ENCODE measurements at regions not wholly inside any gene's neighbourhood (a gene's known extent, or its start where the extent isn't known, plus 50 kb on each side); places are given as distances from the start of the nearest gene placed in this dataset.

DNA sequence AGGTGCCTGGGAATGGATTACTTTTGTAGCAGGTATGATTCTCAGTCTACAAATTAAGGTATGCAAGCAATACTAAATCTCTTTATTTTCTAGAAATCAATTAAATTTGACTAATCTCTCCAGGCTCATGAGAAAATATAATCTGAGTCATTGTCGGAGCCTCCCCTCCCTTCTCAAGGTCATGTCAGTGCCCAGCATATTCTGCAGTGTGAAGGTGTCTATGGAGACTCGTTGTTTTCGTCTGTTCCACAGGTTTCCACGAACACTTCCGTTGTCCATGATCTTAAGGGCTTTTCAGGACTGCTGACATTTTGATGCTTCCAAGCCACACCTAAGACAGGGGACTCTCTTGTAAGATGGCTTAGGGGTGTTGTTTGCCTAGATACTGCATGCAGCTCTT lies 56.6 kb upstream of the SCOC start:
- no peak for DNase-seq (ENCODE audit: low read depth in 2 of 2, low spot score in 1 of 2)

DNA sequence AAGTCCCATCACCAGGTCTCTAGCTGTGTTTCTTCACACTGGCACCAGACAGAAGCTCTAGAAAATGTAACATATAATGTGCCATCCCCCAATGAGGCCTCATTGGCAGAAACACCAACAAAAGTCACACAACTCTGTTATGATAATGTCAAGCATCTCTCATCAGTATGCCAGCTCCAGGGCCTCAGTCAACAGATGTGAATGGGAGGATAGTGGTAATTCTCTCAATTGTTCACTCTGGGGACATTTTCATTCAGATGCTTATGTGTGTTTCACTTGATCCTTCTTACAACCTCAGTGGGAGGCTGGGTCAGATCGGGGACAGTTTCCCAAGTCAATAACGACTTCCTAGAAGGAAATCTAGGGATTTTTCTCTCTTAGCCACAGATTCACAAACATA lies 57.5 kb upstream of the SCOC start:
- DNase-seq (ENCODE audit: low read depth in 2 of 2, low spot score in 1 of 2): no peak

DNA sequence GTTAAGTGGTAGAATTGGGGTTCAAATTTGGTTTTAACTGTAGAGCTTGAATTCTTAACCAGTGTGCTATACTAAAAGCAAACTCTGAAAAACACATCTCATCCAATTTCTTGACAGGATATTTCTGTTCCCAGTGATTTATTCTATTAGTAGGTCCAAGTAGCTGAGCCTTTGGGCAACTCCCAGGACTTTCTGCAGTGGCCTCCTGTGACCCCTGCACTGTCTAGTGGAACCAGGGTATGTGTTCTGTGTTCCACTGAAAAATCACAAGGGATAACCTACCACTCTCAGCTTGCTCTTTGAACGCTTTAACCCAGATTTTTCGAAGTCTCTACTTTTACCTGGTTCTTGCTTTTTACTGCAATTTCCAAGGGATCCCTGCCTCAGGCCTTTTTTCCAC lies 58.0 kb upstream of the SCOC start:
- DNase-seq (ENCODE audit: low read depth in 2 of 2, low spot score in 1 of 2): no peak

DNA sequence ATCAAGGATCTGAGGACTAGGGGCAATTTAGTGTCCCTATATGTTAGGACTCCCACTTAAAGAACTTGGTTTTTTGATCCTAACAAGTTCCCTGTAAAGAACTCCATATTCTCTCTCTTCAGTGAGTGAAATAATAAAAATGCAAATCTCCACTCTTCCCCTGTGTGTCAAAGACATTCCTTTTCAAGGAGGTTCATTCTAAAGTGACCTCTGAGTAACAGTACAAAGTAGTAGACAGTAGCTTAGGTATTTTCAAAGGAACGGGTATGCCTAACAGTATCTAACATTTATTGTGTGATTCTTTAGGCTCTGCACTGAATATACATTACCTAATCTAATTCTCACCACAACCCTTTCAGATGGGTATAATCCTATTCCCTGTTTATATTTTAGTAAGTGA lies 58.4 kb upstream of the SCOC start:
- DNase-seq (ENCODE audit: low read depth in 2 of 2, low spot score in 1 of 2): no peak

DNA sequence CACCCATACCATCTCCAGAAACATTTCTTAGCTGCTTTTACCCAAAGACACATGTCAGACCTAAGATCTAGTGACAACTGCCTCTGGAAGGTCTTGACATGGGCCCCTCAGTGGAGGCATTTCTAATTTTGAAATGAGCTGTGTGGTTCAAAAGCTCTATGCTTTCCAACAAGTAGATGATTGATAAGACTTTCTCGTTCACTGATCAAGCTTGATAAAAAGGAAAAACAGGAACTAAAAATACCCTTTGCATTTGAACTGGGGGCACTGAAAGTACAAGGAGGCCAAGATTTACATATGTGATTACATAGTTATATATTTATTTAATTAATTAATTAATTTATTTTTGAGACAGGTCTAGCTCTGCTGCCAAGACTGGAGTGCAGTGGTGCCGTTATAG lies 61.3 kb upstream of the SCOC start:
- DNase-seq (ENCODE audit: low read depth in 2 of 2, low spot score in 1 of 2): no peak

DNA sequence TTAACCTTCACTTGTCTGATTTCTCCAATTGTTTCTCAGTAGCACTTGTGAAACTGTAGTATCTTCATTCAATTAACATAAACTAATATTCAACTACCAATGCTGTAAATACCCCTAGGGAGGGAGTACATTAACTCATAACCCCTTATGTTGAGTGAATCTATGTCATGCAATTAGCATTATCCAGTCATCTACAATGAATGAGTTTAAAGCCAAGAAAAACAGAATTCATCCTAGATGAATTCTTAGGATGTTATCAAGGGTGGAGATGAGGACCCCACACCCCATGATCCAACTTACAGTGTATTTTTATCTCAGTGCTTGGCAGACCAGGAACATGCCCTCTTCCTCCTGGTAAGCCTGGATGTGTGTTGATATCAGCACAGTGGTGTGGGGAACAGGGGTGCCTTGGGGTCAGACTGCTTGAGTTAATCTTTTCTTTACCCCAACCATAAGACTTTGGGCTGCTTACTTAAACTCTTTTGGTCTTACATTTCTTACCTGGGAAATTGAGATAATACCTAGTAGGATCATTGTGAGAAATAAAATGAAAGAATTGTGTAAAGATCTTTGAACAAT lies 62.1 kb upstream of the SCOC start:
- DNase-seq (ENCODE audit: low read depth in 2 of 2, low spot score in 1 of 2): no peak

DNA sequence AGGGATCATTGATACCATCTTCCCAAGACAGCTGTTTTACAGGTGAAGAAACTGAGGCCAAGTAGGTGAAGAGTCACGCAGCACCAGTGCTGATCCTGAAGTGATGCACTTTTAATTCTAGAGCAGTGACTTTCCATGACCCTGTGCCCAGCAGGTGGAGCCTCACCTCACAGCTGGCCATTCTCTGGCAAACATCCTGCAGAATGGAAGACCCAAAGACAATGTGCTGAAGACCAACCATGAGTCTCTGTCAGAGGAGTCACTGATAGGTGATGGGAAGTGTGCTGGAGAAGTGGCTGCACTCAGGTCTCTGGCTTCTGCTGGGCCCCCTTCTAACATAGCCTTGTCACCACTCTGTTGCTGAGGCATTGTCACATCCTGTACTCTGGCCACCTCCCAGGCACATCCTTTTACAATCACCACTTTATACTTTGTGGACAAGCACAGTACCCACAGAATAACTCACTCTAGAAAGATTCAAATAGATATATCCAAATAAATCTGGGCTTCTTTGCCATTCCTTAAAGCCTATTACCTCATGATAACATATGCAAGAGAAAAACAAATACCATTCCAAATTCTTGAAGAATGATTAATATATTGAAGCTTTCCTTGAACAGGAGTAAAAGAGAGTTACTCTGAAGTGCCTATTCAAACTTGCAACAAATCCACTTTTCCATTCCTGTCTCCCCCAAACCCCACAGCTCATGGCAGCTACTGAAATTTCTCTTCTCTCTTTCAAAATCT lies 64.1 kb upstream of the SCOC start:
- DNase-seq (ENCODE audit: low read depth in 2 of 2, low spot score in 1 of 2): no peak

DNA sequence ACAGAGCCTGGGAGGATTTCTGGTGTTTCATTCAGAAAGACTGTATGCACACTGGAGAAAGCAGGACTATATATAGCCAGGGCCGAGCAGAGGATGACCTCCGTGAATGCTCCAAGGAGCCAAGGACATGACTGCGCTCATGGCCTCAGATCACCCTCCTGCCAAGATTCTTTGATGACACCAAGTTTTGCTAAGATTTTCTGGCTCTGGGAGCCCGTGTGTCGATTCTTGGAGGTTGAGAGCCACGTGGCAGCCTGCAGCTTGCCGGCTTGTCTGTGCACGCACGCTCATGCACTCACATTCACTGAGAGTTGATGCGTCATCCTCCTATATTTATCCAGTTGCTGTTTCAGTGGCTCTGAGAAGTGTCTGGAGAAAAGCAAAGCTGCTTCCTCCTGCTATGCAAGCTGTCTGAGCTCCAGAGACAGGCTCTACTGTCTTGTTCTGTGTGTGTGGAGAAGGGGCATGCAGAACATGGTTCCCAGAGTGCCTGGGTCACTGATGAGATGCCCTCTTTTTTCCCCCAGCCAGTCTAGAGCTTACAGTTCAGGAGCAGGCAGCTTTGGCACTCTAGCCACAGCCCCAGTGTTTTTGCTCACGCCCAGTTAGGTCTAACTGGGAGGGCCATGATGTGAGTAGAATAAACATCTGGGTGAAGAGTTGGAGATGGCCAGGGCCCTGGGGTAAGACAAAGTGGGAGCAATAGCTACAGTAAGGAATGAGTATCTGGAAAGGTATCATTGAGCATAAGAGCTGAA lies 64.9 kb upstream of the SCOC start:
- DNase-seq (ENCODE audit: low read depth in 2 of 2, low spot score in 1 of 2): no peak

DNA sequence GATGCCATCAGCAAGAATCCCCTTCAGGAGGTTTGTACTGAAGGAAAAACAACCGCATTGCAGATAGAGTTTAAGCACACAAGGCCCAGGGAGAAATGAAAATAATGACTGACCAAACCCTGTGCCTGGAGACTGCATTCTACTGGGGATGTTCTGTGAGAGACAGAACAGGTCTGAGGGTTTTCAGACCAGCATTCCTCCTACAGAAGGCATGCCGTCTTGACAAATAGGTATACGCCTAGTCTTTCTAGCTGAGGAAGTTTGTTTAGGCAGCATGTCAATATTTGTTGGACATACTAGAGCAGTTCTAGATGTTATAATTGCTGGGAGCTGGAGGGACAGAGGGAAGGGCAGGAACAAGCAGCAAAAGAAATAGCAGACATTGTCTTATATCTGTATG lies 68.4 kb upstream of the SCOC start:
- DNase-seq (ENCODE audit: low read depth in 2 of 2, low spot score in 1 of 2): no peak

DNA sequence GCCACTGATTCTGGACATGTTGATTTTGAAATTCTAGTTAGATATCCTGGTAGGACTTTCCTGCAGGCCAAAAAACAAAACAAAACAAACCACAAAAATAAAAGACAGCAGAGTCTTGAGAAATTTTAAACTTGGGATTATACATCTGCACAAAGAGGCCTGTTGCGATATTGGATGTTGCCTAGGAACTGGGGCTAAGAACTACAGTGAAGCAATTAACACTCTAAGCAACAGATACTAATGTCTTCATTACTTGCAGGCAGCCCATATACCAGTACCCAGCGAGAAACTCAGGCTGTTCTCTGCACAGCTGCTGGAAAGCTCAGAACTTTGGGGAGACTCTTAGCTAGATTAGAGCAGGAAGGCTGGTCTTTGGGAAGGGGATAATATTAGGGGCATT lies 69.1 kb upstream of the SCOC start:
- DNase-seq (ENCODE audit: low read depth in 2 of 2, low spot score in 1 of 2): no peak

DNA sequence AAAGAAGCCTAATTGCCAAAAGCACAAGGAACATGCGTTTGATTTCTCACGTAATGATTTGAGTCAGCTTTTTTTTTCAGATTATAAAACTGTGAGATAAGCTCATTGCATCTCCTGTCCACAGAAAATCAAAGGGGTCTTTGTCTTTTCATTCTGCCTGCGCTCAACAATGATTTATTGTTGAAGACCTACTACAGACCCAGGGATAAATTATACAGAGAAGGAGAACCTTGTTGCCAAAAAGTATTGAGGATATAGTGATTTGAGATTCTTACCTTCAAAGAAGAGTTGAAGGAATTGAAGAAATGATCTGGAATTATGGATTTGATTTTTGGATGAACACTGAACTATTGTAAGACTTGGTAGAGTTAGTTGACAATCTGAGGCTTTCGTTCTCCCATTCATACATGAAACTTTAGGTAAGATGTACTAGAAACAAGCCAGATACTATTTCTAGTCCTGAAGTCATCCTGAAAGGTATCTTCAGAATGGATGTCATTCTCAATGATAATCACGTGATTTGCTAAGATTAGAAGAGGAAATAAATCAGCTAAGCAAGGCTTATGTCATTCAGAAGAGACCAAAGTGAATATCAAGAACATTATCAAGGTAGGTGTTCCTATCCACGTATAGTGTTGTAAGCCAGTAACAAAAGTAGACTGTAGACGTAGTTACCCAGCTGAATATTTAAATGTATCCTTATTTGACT lies 71.1 kb upstream of the SCOC start:
- no peak for DNase-seq (ENCODE audit: low read depth in 2 of 2, low spot score in 1 of 2)

DNA sequence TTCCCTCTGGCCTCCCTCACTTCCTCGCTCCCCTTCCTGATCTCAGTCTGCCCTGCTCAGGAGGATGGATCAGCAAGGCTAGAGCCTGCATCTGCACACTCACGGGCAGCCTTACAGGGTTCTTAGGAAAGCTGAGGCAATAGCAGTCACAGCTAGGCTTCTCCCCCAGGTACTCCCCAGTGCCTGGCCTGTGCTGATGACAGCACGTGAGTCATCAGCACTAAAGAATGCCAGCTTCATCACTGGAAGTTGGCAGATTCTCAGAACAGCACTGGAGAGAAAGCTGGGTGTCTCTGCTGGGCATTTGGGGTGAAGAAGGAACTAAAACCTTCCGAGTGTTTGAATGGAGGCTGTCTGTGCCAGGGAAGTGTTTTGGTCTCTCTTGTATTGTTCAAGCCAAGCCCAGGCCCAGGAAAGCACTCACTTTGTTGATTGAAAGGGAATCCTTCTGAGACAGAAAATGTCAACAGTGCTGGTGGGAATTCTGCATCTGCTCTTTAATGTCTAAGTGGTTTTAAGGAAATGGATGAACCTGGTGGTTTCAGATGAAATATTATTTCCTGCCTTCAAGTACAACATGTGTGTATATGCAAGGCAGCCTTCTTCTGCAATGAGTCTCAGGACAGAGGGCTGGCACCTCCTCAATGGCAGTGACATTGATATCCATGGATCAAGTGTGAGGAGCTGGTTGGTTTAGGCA lies 73.0 kb upstream of the SCOC start:
- no peak for DNase-seq (ENCODE audit: low read depth in 2 of 2, low spot score in 1 of 2)

DNA sequence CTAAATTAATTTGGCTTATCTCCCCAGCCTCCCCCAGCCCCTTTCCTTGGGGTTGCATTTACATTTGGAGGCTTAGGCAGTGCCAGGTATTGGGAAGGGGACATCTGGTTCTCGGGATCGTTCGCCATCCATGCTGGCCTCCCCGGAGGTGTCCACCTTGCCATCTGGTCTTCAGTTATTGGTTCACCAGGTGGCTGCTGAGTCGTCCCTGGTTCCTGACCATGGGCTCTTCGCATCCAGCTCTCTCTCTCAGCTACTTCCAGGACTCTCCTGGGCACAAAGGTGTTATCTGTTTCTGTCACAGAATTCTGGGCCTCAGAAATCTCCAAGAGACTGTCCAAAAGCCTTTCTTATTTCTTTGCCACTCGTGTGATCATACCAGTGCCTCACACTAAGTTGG lies 75.4 kb upstream of the SCOC start:
- no peak for DNase-seq (ENCODE audit: low read depth in 2 of 2, low spot score in 1 of 2)

DNA sequence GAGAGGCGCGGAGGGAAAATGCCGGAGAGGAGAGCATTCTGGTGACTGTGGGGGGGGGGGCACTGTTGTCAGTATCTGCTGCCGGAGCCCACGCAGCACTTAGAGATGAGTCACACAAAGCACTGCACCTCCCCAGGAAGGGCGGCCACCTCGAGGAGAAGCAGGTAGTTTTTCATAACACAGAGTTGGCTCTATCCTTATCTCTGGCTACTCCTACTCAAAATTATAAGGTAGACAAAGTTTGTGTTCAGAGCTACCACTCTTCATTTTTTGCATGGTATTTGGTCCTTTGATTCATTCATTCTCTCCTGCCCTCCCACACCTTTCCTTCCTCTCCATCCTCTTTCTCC lies 76.2 kb upstream of the SCOC start:
- no peak for DNase-seq (ENCODE audit: low read depth in 2 of 2, low spot score in 1 of 2)

DNA sequence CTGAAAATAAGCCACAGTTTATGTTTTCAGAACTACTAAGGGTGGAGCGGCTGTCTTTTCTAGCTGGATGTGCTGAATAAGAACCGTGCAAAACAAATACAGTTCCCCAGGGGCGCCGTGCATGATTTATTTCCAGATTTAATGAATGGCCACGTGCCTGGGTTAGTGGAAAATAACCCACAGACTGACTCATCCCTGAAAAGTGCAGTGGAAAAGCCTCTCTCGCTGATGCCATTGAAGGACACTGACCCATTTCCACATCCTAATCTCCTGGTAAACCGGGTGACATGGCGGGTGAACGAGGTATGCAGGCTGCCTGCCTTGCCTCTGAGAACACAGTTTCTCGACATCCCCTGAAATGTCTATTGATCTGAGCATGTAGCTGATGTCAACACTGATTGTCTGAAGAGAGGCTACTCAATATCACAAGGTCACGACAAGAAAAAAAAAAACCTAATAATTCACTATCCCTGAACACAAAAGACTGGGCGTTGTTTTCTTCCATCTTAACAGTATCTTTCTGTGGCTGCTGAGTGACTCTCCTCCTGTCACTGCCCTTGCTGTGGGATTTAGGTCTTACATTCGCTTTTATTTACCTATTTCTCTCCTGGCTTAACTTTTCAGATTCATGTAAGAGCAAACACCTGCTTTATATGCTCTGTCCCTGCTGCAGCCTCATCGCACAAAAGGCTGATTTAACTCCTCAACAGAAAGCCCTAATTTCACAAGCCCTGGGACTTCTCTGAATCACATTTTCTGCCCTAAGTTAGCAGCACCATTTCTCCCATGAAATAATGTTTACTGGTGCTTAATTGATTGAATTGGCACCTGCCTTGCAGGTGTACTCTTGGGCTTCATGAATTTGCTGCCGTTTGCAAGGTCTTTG lies 76.9 kb upstream of the SCOC start:
- DNase-seq (ENCODE audit: low read depth in 2 of 2, low spot score in 1 of 2): no peak

DNA sequence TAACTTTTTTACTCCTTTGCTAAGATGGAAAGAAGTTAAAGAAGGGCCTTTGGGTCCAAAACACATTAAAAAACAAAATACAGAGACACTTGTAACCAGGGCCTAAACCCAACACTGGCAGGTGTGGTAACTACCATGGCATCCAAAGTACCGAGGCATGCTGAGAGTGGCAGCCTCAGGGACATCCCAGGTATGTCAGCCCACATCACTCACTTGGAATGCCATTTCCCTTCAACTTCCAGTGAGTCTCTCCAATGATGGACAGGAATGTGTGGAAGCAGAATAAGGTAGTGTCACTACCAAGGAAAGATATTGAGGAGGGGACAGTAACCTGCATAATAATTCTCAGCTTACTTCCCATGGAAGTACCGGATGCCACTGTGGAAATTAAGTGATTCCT lies 79.5 kb upstream of the SCOC start:
- no peak for DNase-seq (ENCODE audit: low read depth in 2 of 2, low spot score in 1 of 2)

DNA sequence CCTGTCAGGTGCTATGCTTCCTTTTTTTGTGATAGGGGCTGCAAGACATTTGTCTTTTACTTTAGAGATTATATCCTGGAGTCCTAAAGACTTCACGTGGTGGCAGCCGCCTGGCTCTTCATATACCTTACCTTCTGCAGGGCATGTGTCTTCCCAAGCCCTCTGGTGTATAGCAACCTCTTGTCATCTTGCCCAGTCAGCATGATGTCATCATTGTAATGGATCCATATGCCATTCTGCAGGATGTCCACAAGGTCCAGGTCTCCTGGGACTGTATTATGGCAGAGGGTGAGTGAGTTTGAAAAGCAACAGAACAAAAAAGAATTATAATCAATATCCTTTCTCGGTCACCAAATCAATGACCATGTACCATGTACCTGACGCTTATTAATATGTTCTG lies 82.2 kb upstream of the SCOC start:
- no peak for DNase-seq (ENCODE audit: low read depth in 2 of 2, low spot score in 1 of 2)

DNA sequence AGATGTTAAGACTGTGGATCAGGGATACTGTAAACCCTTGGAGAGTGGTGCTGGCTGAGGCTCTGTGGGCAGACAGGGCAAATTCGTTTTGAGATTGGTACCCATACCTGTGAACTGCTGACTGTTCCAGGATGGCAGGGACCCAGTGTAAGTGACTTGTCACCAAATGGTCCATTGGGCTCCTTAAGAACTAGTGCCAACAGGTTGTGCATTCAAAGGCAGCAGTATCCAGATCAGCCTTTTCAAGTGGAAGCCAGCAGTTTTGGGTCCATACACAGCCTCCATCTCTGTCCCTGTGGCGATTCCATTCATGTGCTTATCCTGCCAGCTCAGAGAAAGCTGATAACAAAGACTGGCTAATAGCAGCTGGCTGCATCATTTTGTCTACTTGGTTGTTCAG lies 84.0 kb upstream of the SCOC start:
- no peak for DNase-seq (ENCODE audit: low read depth in 2 of 2, low spot score in 1 of 2)

DNA sequence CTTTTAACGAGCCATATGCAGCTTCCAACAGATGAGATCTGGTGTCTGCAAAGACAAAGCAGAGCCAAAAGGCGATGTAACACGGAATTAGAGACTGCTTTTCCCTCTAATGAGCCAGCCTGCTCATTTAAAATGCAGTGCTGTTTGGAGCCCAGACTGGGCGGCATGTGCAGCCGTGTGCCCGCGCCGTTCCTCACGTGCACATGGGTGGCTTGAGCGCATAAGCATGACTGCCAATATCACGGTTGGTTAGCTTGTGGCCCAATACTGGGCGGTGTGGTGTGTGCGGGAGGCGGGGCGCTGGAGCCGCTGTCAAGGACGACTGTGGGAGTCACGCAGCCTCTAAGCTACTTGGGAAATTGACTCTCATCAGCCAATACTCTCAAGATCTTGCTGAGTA lies 87.0 kb upstream of the SCOC start:
- DNase-seq (ENCODE audit: low read depth in 2 of 2, low spot score in 1 of 2): no peak

DNA sequence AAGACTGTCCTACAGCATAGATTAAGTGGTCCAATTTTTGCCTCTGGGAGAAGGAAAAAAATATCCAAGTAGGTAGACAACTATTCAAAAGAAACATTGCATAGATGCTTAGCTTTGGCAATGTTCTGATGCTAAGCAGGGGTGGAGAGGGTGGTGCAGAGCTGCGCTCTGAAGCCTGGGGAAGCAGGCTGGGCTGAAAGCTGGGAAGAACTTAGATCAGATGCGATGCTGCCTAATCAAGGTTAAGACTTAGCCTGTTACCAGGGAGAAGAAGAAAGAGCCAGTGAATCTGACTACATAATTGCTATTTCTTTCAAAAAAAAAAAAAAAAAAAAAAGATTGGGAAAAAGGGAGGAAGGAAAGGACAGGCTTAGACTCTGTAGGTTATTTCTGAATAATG lies 89.0 kb upstream of the SCOC start:
- no peak for DNase-seq (ENCODE audit: low read depth in 2 of 2, low spot score in 1 of 2)

Measured in stimulated activated CD8-positive, alpha-beta memory T cell treated with anti-CD3 and anti-CD28 coated beads, Interleukin-4, amount 100 ng/mL, for 1 hour (primary cell).